HepG2 (cell line): ENCODE measurements at regions not wholly inside any gene's neighbourhood (a gene's known extent, or its start where the extent isn't known, plus 50 kb on each side); places are given as distances from the start of the nearest gene placed in this dataset.

Source experiments
- ATAC-seq: fragments of 200-7000 bp; cut with Tn5 transposase; 3 replicates; pipeline ENCODE4 v1.9.1; 2020; ENCODE audit warnings: mild to moderate bottlenecking, moderate library complexity
- BruUV-seq: library from RNA; stranded (reverse); fragments of 400-500 nt; replicated peaks from 2 replicates; lab custom pipeline; 2021; lab: Mats Ljungman, UMichigan
- CTCF ChIA-PET: fragments of 300-600 bp; formaldehyde crosslinking; extraction: SDS; loops from one replicate; lab custom pipeline; 2021; ENCODE audit warnings: low total read pairs, inconsistent platforms, low intra/inter-chr PET ratio; lab: Yijun Ruan, JAX
- POLR2A ChIA-PET: fragments of 350-600 bp; sonication (Branson Sonifier 250); formaldehyde crosslinking; loops from one replicate; lab custom pipeline; 2020; ENCODE audit warnings: antibody characterized with exemption, inconsistent platforms; lab: Yijun Ruan, JAX
- DNase-seq: peaks from one replicate; pipeline ENCODE4 v3.0.0-alpha.2; 2015; ENCODE audit warnings: low spot score
- FAIRE-seq: peaks from 3 replicates; lab custom pipeline; 2011; peaks lifted over from hg19 to GRCh38; lab: Jason Lieb, UNC
- H2AFZ ChIP-seq: one replicate; pipeline ENCODE4 v1.6.1; 2011; ENCODE audit warnings: low read length, inconsistent platforms
- H3K27ac ChIP-seq: fragments of 300-600 bp; 3 replicates; pipeline ENCODE4 v1.8.0; 2011; ENCODE audit warnings: mixed run types, mild to moderate bottlenecking, mixed read lengths, low read length, inconsistent platforms; ENCODE audit not compliant: insufficient read depth; ENCODE audit errors: extremely low read length
- H3K27me3 ChIP-seq, 2 experiments: fragments of 200-600 bp in 1 of 2; 2 replicates in 1 of 2; 3 replicates in 1 of 2; pipeline versions ENCODE4 v1.6.0 to v1.8.0; 2011; ENCODE audit warnings: low read length in 2 of 2, mild to moderate bottlenecking in 2 of 2, moderate library complexity in 2 of 2, inconsistent platforms in 1 of 2; ENCODE audit not compliant: insufficient read depth in 2 of 2, control insufficient read depth in 1 of 2
- H3K36me3 ChIP-seq, 2 experiments: fragments of 200-600 bp in 1 of 2; replicated peaks in 1 of 2; 2 replicates in 1 of 2; 3 replicates in 1 of 2; pipeline versions ENCODE4 v1.5.1 to v1.8.0; 2011; ENCODE audit warnings: low read length in 2 of 2, inconsistent platforms in 1 of 2; ENCODE audit not compliant: insufficient read depth in 2 of 2, control insufficient read depth in 1 of 2
- H3K4me1 ChIP-seq: 2 replicates; pipeline ENCODE4 v1.5.1; 2012; ENCODE audit warnings: low read length, inconsistent platforms; ENCODE audit not compliant: insufficient read depth
- H3K4me2 ChIP-seq: 2 replicates; pipeline ENCODE4 v1.6.0; 2011; ENCODE audit warnings: low read depth, low read length, inconsistent platforms
- H3K4me3 ChIP-seq, 3 experiments: fragments of 200-600 bp in 1 of 3; sonication (generic), shearing (Covaris generic) in 1 of 3; replicated peaks in 1 of 3; 2 replicates each; pipeline ENCODE4 v1.5.1; 2011 to 2016; ENCODE audit warnings: low read length in 3 of 3, inconsistent platforms in 2 of 3, low read depth in 2 of 3, mild to moderate bottlenecking in 2 of 3, control low read depth in 1 of 3, mixed read lengths in 1 of 3; ENCODE audit not compliant: insufficient read depth in 1 of 3
- H3K79me2 ChIP-seq: one replicate; pipeline ENCODE4 v1.6.1; 2011; ENCODE audit warnings: low read length, inconsistent platforms; ENCODE audit not compliant: insufficient read depth
- H3K9ac ChIP-seq: 2 replicates; pipeline ENCODE4 v1.6.0; 2011; ENCODE audit warnings: mild to moderate bottlenecking, low read depth, low read length, inconsistent platforms; ENCODE audit not compliant: insufficient read depth
- H3K9me3 ChIP-seq: 2 replicates; pipeline ENCODE4 v1.5.1; 2012; ENCODE audit warnings: mild to moderate bottlenecking, low read length
- H4K20me1 ChIP-seq: 2 replicates; pipeline ENCODE4 v1.6.0; 2011; ENCODE audit warnings: inconsistent platforms, mild to moderate bottlenecking, low read length, moderate library complexity; ENCODE audit not compliant: insufficient read depth
- AHR ChIP-seq: IDR thresholded peaks from 2 replicates; pipeline ENCODE4 v1.6.1; 2018; ENCODE audit warnings: missing genetic modification reagents, missing compliant biosample characterization
- ZNF382 ChIP-seq: sonication (generic); formaldehyde crosslinking; IDR thresholded peaks from 2 replicates; pipeline ENCODE4 v1.5.0; 2020; ENCODE audit warnings: missing genetic modification reagents, mild to moderate bottlenecking, borderline replicate concordance
- ZNF644 ChIP-seq: IDR thresholded peaks from 2 replicates; pipeline ENCODE4 v1.6.1; 2016; ENCODE audit warnings: low read depth
- WGBS: methylation state at CpG from one replicate; pipeline ENCODE4 v1.1.6; 2017; ENCODE audit warnings: low lambda C conversion rate; 5-methylcytosine and 5-hydroxymethylcytosine counted together
- in situ Hi-C: cut with HindIII; loops from 2 replicates; pipeline ENCODE4 v1.10.0; 2017; ENCODE audit warnings: low pct_unique_long_range_greater_than_20kb; ENCODE audit not compliant: extremely low pct_ligation_motif_present
- intact Hi-C: fragments of 100-400 bp; cut with micrococcal nuclease; formaldehyde crosslinking; loops from one replicate; pipeline ENCODE4 v1.10.0; 2022; ENCODE audit not compliant: unreplicated experiment
- TF ChIP-seq, protein P1 (sequence below): sonication (generic); formaldehyde crosslinking; IDR thresholded peaks from 2 replicates; pipeline ENCODE4 v1.4.0; 2020; ENCODE audit warnings: missing genetic modification reagents
- TF ChIP-seq, protein P2 (sequence below): sonication (generic); formaldehyde crosslinking; IDR thresholded peaks from 2 replicates; pipeline ENCODE4 v1.4.0; 2020; ENCODE audit warnings: missing genetic modification reagents

DNA sequence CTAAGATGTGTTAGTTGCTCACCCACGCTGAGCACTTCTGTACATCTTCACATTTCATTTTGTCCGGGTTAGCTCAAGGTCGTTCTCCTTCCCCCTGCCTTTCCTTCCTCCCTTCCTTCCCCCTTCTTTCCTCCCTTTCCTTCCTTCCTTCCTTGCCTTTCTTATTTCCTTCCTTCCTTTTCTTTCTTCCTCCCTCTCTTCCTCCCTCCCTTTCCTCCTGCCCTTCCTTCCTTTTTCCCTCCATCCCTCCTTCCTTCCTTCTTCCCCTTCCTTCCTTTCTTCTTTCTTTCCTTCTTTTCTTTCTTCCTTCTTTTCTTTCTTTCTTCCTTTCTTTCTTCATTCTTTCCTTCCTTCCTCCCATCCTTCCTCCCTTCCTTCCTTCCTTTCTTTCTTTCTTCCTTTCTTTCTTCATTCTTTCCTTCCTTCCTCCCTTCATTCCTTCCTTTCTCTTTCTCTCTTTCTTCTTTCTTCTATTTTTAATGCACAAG is 129.8 kb downstream of the FAM174B start:
- no peak overlapping the region for H3K9ac ChIP-seq
- TF ChIP-seq, protein P1, sequence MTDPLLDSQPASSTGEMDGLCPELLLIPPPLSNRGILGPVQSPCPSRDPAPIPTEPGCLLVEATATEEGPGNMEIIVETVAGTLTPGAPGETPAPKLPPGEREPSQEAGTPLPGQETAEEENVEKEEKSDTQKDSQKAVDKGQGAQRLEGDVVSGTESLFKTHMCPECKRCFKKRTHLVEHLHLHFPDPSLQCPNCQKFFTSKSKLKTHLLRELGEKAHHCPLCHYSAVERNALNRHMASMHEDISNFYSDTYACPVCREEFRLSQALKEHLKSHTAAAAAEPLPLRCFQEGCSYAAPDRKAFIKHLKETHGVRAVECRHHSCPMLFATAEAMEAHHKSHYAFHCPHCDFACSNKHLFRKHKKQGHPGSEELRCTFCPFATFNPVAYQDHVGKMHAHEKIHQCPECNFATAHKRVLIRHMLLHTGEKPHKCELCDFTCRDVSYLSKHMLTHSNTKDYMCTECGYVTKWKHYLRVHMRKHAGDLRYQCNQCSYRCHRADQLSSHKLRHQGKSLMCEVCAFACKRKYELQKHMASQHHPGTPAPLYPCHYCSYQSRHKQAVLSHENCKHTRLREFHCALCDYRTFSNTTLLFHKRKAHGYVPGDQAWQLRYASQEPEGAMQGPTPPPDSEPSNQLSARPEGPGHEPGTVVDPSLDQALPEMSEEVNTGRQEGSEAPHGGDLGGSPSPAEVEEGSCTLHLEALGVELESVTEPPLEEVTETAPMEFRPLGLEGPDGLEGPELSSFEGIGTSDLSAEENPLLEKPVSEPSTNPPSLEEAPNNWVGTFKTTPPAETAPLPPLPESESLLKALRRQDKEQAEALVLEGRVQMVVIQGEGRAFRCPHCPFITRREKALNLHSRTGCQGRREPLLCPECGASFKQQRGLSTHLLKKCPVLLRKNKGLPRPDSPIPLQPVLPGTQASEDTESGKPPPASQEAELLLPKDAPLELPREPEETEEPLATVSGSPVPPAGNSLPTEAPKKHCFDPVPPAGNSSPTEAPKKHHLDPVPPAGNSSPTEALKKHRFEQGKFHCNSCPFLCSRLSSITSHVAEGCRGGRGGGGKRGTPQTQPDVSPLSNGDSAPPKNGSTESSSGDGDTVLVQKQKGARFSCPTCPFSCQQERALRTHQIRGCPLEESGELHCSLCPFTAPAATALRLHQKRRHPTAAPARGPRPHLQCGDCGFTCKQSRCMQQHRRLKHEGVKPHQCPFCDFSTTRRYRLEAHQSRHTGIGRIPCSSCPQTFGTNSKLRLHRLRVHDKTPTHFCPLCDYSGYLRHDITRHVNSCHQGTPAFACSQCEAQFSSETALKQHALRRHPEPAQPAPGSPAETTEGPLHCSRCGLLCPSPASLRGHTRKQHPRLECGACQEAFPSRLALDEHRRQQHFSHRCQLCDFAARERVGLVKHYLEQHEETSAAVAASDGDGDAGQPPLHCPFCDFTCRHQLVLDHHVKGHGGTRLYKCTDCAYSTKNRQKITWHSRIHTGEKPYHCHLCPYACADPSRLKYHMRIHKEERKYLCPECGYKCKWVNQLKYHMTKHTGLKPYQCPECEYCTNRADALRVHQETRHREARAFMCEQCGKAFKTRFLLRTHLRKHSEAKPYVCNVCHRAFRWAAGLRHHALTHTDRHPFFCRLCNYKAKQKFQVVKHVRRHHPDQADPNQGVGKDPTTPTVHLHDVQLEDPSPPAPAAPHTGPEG (CRISPR knock-in tag), result no peak
- TF ChIP-seq, protein P2, sequence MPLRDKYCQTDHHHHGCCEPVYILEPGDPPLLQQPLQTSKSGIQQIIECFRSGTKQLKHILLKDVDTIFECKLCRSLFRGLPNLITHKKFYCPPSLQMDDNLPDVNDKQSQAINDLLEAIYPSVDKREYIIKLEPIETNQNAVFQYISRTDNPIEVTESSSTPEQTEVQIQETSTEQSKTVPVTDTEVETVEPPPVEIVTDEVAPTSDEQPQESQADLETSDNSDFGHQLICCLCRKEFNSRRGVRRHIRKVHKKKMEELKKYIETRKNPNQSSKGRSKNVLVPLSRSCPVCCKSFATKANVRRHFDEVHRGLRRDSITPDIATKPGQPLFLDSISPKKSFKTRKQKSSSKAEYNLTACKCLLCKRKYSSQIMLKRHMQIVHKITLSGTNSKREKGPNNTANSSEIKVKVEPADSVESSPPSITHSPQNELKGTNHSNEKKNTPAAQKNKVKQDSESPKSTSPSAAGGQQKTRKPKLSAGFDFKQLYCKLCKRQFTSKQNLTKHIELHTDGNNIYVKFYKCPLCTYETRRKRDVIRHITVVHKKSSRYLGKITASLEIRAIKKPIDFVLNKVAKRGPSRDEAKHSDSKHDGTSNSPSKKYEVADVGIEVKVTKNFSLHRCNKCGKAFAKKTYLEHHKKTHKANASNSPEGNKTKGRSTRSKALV, result no peak
- TF ChIP-seq AHR (CRISPR knock-in tag), result no peak
- TF ChIP-seq ZNF382 (CRISPR knock-in tag), result no peak
- TF ChIP-seq ZNF644 (CRISPR knock-in tag), result no peak
- H3K9me3 ChIP-seq, result no peaks in the 10 kb centered on the region
- H3K36me3 ChIP-seq, result no peaks in the 10 kb centered on the region
- no peaks in the 10 kb centered on the region for H3K79me2 ChIP-seq
- no TSS peak for BruUV-seq
- ATAC-seq, result no peak
- no peak for FAIRE-seq
- H3K4me2 ChIP-seq, result no peak overlapping the region
- H4K20me1 ChIP-seq, result no peaks in the 10 kb centered on the region
- WGBS, result 34% methylated on average over 3 of the region's 3 CpGs
- POLR2A ChIA-PET, result no interaction called here
- H3K4me1 ChIP-seq, result no peaks in the 10 kb centered on the region
- no peak overlapping the region for H3K4me3 ChIP-seq
- intact Hi-C loops, result no loop called here
- no peak overlapping the region for H2AFZ ChIP-seq
- no peak overlapping the region for H3K27ac ChIP-seq
- no peaks in the 10 kb centered on the region for H3K27me3 ChIP-seq
- in situ Hi-C loops, result loop anchor here (10.0 kb wide), 1 partner anchor 189 kb away; no protein-coding TSS in a partner anchor
- no peak for DNase-seq
- CTCF ChIA-PET, result interaction anchor here (1.3 kb wide), 1 partner anchor 158 kb away, joined by 3 read pairs; no protein-coding TSS in a partner anchor
